DMS 273 (cell line): ENCODE measurements at regions not wholly inside any gene's neighbourhood (a gene's known extent, or its start where the extent isn't known, plus 50 kb on each side); places are given as distances from the start of the nearest gene placed in this dataset.
"Not testable (repeated sequence)": the region's sequence is repeated elsewhere in the genome, so short reads cannot be mapped to it uniquely, and the experiment has no call there.

ENCODE experiments used
- DNase-seq: peaks from one replicate; lab custom pipeline; 2025; ENCODE audit not compliant: unreplicated experiment; lab: John Stamatoyannopoulos, UW

GRCh38 chr20:5393218-5393870 lies 76.6 kb upstream of the PROKR2 start:
- no peak for DNase-seq

GRCh38 chr20:5390720-5391119 lies 74.0 kb upstream of the PROKR2 start:
- no peak for DNase-seq

- not testable (repeated sequence) for DNase-seq
Observed at GRCh38 chr20:5386846-5387245, 70.1 kb upstream of the PROKR2 start.

GRCh38 chr20:5381527-5381926 lies 64.8 kb upstream of the PROKR2 start:
- DNase-seq = not testable (repeated sequence)

GRCh38 chr20:5377484-5377883 lies 60.7 kb upstream of the PROKR2 start:
- no peak for DNase-seq

GRCh38 chr20:5376228-5376627 lies 59.5 kb upstream of the PROKR2 start:
- DNase-seq = no peak

- DNase-seq = no peak
Observed at GRCh38 chr20:5374171-5374570, 57.4 kb upstream of the PROKR2 start.

GRCh38 chr20:5372371-5372770 lies 55.6 kb upstream of the PROKR2 start:
- DNase-seq = no peak

- DNase-seq = no peak
Observed at GRCh38 chr20:5369629-5370028, 52.9 kb upstream of the PROKR2 start.
